Stromal cell of bone marrow (primary cell): ENCODE measurements at regions not wholly inside any gene's neighbourhood (a gene's known extent, or its start where the extent isn't known, plus 50 kb on each side); places are given as distances from the start of the nearest gene placed in this dataset.

Source experiments
- DNase-seq: peaks from one replicate; pipeline ENCODE4 v3.0.0-alpha.2; 2012; ENCODE audit warnings: low read depth

DNA sequence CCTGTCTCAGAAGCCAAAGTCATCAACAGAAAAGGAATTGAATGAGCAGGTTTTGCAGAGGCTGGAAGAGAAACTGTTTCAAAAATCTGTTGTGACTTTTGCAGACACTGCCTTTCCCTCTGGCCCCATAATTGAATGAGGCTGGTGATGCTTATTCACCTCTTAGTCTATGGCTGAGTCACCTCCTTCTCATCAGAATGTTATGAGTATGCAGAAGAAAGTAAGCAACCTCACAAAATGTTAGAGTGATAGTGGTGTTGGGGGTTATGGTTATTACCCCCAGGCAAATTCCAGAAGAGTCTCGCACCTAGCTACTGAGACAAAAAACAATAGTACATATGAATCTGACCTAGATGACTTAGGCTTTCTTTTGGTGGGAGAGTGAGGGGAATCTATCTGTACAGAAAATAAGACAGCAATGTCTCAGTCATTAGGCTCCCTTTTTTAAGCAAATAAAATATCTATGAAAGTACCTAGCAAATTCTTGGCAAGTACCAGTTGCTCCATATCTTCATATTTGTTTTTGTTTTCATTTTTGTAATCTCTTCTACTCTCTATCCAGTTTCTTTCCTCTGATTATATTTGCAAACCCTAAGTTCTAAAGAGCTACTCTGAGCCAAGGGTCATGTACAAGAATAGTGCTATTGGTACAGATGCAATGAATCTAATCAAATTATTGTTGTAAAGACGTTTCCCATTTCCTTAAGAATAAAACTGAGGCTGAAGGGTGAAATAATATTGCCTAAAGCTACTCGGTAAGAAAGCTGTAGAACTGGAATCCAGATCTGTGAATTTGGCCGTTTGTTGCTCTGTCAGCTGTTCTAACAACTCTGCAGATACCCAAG, 498.1 kb upstream of the TNC start:
- peak; percentile 86 for DNase-seq

GRCh38 chr9:115616666-115617239, 498.8 kb upstream of the TNC start:
- no peak for DNase-seq

- DNase-seq: no peak
These were observed 507.3 kb upstream of the TNC start for GRCh38 chr9:115625251-115625650.

- no peak for DNase-seq
These were observed 508.0 kb upstream of the TNC start for GRCh38 chr9:115625954-115626353.

DNA sequence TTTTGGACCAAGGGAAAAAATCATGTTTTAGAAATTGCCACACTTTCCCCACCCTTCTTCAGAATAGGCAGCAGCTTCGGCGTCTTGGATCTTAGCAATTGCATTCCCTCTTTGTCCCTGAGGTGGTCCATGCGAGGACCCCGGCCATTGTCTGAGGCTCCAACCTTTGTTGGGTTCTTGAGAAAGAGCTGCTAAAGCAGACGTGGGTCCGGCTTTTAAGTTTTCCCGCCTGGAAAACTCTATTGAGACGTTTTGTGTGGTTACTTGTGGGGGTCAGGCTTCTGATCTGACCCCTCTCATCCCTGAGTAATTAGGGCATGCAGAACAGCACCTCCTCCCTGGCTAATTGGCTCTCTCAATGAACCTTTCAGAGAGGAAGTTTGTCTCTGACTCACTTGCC, 509.6 kb upstream of the TNC start:
- DNase-seq: no peak

DNA sequence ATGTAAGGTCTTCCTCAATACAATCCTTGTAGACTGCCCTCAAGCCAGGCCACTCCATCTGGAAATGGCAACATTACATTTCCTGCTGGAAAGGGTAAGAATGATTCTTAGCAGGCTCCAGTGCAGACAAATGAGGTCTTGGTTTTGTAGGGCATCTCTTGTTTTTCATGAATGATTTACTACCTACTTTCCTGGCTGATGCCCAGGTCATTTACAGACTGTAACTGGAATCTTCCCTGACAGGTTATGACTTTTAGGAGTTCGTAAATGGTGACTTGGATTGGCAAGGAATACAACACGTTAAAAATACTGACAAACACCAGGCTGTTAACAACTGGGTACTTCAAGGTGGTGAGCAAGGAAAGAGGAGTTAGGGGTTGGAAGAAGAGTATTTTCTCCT, 510.5 kb upstream of the TNC start:
- DNase-seq: no peak

- DNase-seq: no peak
These were observed 512.2 kb upstream of the TNC start for GRCh38 chr9:115629879-115630840.

- DNase-seq: no peak
These were observed 514.4 kb upstream of the TNC start for GRCh38 chr9:115632391-115632790.

GRCh38 chr9:115633104-115633503, 515.1 kb upstream of the TNC start:
- DNase-seq: no peak

GRCh38 chr9:115635680-115636383, 517.8 kb upstream of the PAPPA start:
- DNase-seq: no peak

- no peak for DNase-seq
These were observed 517.0 kb upstream of the PAPPA start for GRCh38 chr9:115636596-115636995.

DNA sequence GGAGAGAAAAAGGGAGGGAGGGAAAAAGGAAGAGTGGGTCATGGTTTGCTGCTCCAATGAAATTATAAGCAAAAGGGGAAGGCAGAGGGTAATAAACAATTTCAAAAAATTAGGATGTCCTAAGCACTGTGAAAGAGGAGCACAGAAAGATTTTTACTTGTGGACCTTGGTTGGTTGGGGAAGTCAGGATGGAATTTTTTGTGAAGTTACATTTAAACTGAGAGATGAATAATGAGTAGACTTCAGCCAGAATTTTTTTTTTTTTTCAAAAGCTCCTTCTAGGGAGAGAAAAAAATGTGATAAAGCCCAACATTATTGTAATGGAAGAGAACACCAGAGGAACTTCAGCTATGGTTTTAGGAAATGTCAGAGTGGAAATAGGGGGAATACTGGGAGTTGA, 515.9 kb upstream of the PAPPA start:
- no peak for DNase-seq

DNA sequence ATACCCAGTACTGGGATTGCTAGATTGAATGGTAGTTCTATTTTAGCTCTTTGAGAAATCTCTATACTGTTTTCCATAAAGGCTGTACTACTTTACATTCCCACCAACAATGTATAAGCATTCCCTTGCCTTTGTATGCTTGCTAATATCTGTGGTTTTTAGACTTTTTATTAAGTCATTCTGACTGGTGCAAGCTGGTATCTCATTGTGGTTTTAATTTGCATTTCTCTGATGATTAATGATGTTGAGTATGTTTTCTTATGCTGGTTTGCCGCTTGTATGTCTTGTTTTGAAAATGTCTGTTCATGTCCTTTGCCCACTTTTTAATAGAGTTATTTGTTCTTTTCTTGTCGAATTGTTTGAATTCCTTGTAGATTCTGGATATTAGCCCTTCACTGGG, 512.7 kb upstream of the PAPPA start:
- peak; percentile 29 for DNase-seq

DNA sequence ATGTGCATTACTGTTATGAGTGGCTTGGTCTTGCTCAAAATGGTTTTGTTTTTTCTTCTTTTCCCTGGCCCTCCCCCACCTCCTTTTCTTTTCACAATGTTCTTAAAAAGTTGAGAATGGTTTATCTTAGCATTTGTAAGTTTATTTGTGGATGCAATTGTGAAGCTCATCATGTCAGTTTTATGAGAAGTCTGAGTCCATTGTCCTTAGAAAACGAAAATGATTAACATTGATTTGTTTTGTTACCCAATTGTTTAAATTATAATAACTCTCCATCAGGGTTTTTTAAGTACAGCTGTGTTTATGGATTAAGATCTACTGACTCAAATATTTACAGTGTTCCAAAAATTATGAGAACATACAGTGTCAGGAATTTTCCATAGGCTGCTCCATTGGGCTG, 511.3 kb upstream of the PAPPA start:
- DNase-seq: no peak

GRCh38 chr9:115643948-115644727, 509.5 kb upstream of the PAPPA start:
- no peak for DNase-seq

DNA sequence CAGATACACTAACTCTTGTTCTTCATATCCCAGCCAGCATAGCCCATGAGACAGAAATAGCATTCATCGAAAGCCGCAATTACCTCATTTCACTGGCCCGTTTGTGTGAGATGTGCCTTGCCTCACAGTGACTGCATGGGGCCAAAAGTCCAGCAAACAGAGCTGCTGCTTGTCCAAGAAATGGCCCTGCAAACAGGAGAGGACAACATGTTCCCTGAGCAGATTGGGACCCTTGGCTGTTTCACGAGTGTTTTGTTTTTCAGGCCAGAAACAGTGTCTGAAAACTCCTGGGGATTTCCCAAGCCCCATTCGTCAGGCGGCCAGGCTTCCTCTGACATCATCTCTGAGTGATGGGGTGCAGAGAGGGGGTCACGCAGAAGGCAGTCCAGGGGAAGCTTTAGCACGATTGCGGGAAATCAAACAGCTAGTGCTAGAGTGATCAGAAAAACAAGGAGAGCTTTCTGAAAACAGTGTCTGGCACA, 503.6 kb upstream of the PAPPA start:
- peak; percentile 79 for DNase-seq

- peak; percentile 82 for DNase-seq
These were observed 502.8 kb upstream of the PAPPA start for GRCh38 chr9:115650768-115651167.

GRCh38 chr9:115651461-115651860, 502.1 kb upstream of the PAPPA start:
- DNase-seq: no peak

GRCh38 chr9:115653171-115653606, 500.4 kb upstream of the PAPPA start:
- DNase-seq: no peak

DNA sequence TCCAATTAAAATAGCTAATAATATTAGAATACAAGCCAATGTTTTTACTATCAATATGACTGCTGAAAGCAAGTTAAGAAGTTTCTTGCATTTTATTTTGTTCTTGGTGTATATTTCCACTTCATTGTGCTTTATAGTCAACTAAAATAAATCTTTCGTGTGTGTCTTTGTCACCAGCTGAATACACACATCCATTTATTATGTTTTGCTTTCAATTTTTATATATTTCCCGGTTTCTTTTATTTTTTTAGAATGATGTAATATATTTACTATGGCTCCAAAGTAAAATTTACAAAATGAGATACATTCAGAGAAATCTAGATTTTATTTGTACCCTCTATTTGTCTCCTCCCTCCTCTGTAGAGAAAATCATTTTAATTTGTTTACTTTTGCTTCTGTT, 495.9 kb upstream of the PAPPA start:
- no peak for DNase-seq

DNA sequence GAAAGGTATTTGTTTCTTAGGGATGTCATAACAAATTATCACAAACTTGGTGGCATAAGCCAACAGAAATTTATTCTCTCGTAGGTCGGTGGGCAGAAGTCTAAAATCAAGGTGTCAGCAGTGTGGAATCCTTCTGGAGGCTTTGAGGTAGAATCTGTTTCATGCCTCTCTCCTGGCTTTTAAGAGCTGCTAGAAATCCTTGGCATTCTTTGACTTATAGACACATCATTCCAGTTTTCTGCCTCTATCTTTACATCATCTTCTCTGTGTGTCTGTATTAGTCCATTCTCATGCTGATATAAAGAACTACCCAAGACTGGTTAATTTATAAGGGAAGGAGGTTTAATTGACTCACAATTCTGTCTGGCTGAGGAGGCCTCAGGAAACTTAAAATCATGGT, 488.1 kb upstream of the PAPPA start:
- DNase-seq: no peak
